ENCODE measurements at regions not wholly inside any gene's neighbourhood (a gene's known extent, or its start where the extent isn't known, plus 50 kb on each side); places are given as distances from the start of the nearest gene placed in this dataset.

- no peak overlapping the region for H3K27ac ChIP-seq (ENCODE audit: low read depth, low read length)
- H3K27me3 ChIP-seq (ENCODE audit: control insufficient read depth, low read length): no peaks in the 10 kb centered on the region
- H3K4me3 ChIP-seq (ENCODE audit: low read length): no peak overlapping the region
- H3K9me2 ChIP-seq (replicated peaks; ENCODE audit: control insufficient read depth, low read length): no peaks in the 10 kb centered on the region
- no peaks in the 10 kb centered on the region for H3K79me2 ChIP-seq (ENCODE audit: control insufficient read depth, low read length)
- no peak overlapping the region for H3K4me2 ChIP-seq (ENCODE audit: low read length)
- no peaks in the 10 kb centered on the region for H3K9me3 ChIP-seq (ENCODE audit: control insufficient read depth, insufficient read depth, low read length)
- H3K4me1 ChIP-seq (ENCODE audit: control insufficient read depth, low read length): no peaks in the 10 kb centered on the region
- H4K20me1 ChIP-seq (ENCODE audit: control insufficient read depth, insufficient read depth, low read depth, low read length): no peaks in the 10 kb centered on the region
- no peaks in the 10 kb centered on the region for H3F3A ChIP-seq (ENCODE audit: control insufficient read depth, insufficient read depth)
- H3K36me3 ChIP-seq (ENCODE audit: control insufficient read depth, low read length): no peaks in the 10 kb centered on the region
- TF ChIP-seq CTCF (IDR thresholded peaks at IDR 0.05; ENCODE audit: low read depth, low read length, poor library complexity, severe bottlenecking): no peak
- no peak for TF ChIP-seq EZH2phosphoT487 (IDR thresholded peaks at IDR 0.05; ENCODE audit: borderline replicate concordance, low read length)
Observed at GRCh38 chr3:164387236-164387635, 691.1 kb downstream of the SI start.

GRCh38 chr3:164380156-164380555 lies 698.1 kb downstream of the SI start:
- H3K4me2 ChIP-seq (ENCODE audit: low read length): no peak overlapping the region
- H3K27ac ChIP-seq (ENCODE audit: low read depth, low read length): no peak overlapping the region
- H3K79me2 ChIP-seq (ENCODE audit: control insufficient read depth, low read length): no peaks in the 10 kb centered on the region
- no peaks in the 10 kb centered on the region for H3K4me1 ChIP-seq (ENCODE audit: control insufficient read depth, low read length)
- no peaks in the 10 kb centered on the region for H3K9me3 ChIP-seq (ENCODE audit: control insufficient read depth, insufficient read depth, low read length)
- H4K20me1 ChIP-seq (ENCODE audit: control insufficient read depth, insufficient read depth, low read depth, low read length): no peaks in the 10 kb centered on the region
- no peaks in the 10 kb centered on the region for H3K9me2 ChIP-seq (replicated peaks; ENCODE audit: control insufficient read depth, low read length)
- no peak for TF ChIP-seq EZH2phosphoT487 (IDR thresholded peaks at IDR 0.05; ENCODE audit: borderline replicate concordance, low read length)
- TF ChIP-seq CTCF (IDR thresholded peaks at IDR 0.05; ENCODE audit: low read depth, low read length, poor library complexity, severe bottlenecking): no peak
- H3K36me3 ChIP-seq (ENCODE audit: control insufficient read depth, low read length): no peaks in the 10 kb centered on the region
- no peaks in the 10 kb centered on the region for H3F3A ChIP-seq (ENCODE audit: control insufficient read depth, insufficient read depth)
- no peak overlapping the region for H3K4me3 ChIP-seq (ENCODE audit: low read length)
- no peaks in the 10 kb centered on the region for H3K27me3 ChIP-seq (ENCODE audit: control insufficient read depth, low read length)

- H4K20me1 ChIP-seq (ENCODE audit: control insufficient read depth, insufficient read depth, low read depth, low read length): no peaks in the 10 kb centered on the region
- no peak overlapping the region for H3K4me3 ChIP-seq (ENCODE audit: low read length)
- no peaks in the 10 kb centered on the region for H3K79me2 ChIP-seq (ENCODE audit: control insufficient read depth, low read length)
- H3F3A ChIP-seq (ENCODE audit: control insufficient read depth, insufficient read depth): no peaks in the 10 kb centered on the region
- no peaks in the 10 kb centered on the region for H3K9me3 ChIP-seq (ENCODE audit: control insufficient read depth, insufficient read depth, low read length)
- H3K9me2 ChIP-seq (replicated peaks; ENCODE audit: control insufficient read depth, low read length): no peaks in the 10 kb centered on the region
- H3K27ac ChIP-seq (ENCODE audit: low read depth, low read length): no peak overlapping the region
- TF ChIP-seq EZH2phosphoT487 (IDR thresholded peaks at IDR 0.05; ENCODE audit: borderline replicate concordance, low read length): no peak
- H3K27me3 ChIP-seq (ENCODE audit: control insufficient read depth, low read length): no peaks in the 10 kb centered on the region
- no peaks in the 10 kb centered on the region for H3K4me1 ChIP-seq (ENCODE audit: control insufficient read depth, low read length)
- H3K4me2 ChIP-seq (ENCODE audit: low read length): no peak overlapping the region
- H3K36me3 ChIP-seq (ENCODE audit: control insufficient read depth, low read length): no peaks in the 10 kb centered on the region
Observed at GRCh38 chr3:164377466-164377865, 700.8 kb downstream of the SI start.

GRCh38 chr3:164375995-164376394 lies 702.3 kb downstream of the SI start:
- no peak overlapping the region for H3K4me2 ChIP-seq (ENCODE audit: low read length)
- H3K36me3 ChIP-seq (ENCODE audit: control insufficient read depth, low read length): no peaks in the 10 kb centered on the region
- no peaks in the 10 kb centered on the region for H3K9me3 ChIP-seq (ENCODE audit: control insufficient read depth, insufficient read depth, low read length)
- TF ChIP-seq EZH2phosphoT487 (IDR thresholded peaks at IDR 0.05; ENCODE audit: borderline replicate concordance, low read length) (no peak), CTCF (IDR thresholded peaks at IDR 0.05; ENCODE audit: low read depth, low read length, poor library complexity, severe bottlenecking) (no peak)
- no peaks in the 10 kb centered on the region for H3K4me1 ChIP-seq (ENCODE audit: control insufficient read depth, low read length)
- no peak overlapping the region for H3K4me3 ChIP-seq (ENCODE audit: low read length)
- no peak overlapping the region for H3K27ac ChIP-seq (ENCODE audit: low read depth, low read length)
- no peaks in the 10 kb centered on the region for H4K20me1 ChIP-seq (ENCODE audit: control insufficient read depth, insufficient read depth, low read depth, low read length)
- H3K9me2 ChIP-seq (replicated peaks; ENCODE audit: control insufficient read depth, low read length): no peaks in the 10 kb centered on the region
- no peaks in the 10 kb centered on the region for H3K79me2 ChIP-seq (ENCODE audit: control insufficient read depth, low read length)
- no peaks in the 10 kb centered on the region for H3K27me3 ChIP-seq (ENCODE audit: control insufficient read depth, low read length)
- H3F3A ChIP-seq (ENCODE audit: control insufficient read depth, insufficient read depth): no peaks in the 10 kb centered on the region

Measured in DOHH2 (cell line).